ENCODE measurements at regions not wholly inside any gene's neighbourhood (a gene's known extent, or its start where the extent isn't known, plus 50 kb on each side); places are given as distances from the start of the nearest gene placed in this dataset.

DNA sequence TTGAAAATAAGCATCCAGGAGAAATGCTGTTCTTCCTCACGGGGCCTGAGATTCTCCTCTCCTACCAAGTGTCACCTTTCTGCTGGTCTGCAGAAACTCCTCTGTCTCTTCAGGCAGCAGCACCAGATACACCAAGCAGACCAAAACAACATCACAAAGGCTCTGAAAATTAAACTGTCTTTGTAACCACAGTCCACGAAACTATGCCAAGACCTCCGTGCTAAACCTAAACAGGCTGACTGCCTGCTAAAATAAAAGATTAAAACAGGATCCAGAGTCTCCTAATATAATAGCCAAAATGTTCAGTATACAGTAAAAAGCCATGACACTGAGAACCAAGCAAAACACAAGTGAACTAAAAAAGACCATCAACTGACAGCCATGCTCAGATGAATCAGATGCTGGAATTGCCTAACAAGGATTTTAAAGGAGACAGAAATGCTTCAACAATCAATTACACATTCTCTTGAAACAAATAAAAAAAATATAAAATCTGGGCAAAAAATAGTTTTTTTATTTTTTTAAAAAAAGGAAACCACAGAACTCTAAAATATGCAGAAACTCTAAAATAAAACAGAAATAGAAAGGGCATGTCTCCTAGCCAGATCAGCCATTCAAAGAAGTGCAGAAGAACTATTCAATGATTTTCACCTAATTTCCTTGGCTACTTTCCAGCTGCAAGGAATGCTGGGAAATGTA, 50.3 kb upstream of the TOX3 start:
- DNase-seq (ENCODE audit: low spot score, unreplicated experiment): no peak
- TF ChIP-seq, protein P1, sequence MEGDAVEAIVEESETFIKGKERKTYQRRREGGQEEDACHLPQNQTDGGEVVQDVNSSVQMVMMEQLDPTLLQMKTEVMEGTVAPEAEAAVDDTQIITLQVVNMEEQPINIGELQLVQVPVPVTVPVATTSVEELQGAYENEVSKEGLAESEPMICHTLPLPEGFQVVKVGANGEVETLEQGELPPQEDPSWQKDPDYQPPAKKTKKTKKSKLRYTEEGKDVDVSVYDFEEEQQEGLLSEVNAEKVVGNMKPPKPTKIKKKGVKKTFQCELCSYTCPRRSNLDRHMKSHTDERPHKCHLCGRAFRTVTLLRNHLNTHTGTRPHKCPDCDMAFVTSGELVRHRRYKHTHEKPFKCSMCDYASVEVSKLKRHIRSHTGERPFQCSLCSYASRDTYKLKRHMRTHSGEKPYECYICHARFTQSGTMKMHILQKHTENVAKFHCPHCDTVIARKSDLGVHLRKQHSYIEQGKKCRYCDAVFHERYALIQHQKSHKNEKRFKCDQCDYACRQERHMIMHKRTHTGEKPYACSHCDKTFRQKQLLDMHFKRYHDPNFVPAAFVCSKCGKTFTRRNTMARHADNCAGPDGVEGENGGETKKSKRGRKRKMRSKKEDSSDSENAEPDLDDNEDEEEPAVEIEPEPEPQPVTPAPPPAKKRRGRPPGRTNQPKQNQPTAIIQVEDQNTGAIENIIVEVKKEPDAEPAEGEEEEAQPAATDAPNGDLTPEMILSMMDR (IDR thresholded peaks at IDR 0.05; ENCODE audit: unreplicated experiment): no peak
- Mint-ChIP-seq H3K27ac (no peak overlapping the region), H3K4me1 (ENCODE audit: low read depth) (peaks cover 17% of the 10 kb centered on the region), H3K9me3 (ENCODE audit: low read depth) (peaks cover 2% of the 10 kb centered on the region), H3K36me3 (ENCODE audit: insufficient read depth) (no peaks in the 10 kb centered on the region), H3K4me3 (ENCODE audit: low read depth) (no peak overlapping the region), H3K27me3 (no peaks in the 10 kb centered on the region)

Measured in progenitor cell of endocrine pancreas (in vitro differentiated cells).